Endodermal cell (in vitro differentiated cells): ENCODE measurements at regions not wholly inside any gene's neighbourhood (a gene's known extent, or its start where the extent isn't known, plus 50 kb on each side); places are given as distances from the start of the nearest gene placed in this dataset.

ENCODE experiments used
- DNase-seq: peaks from one replicate; pipeline ENCODE4 v3.0.0-alpha.2; 2017
- H3K27ac ChIP-seq: 2 replicates; pipeline ENCODE4 v1.5.1; 2013; ENCODE audit warnings: mild to moderate bottlenecking, low read depth, low read length, moderate library complexity
- H3K27me3 ChIP-seq: 2 replicates; pipeline ENCODE4 v1.6.1; 2013; ENCODE audit warnings: mild to moderate bottlenecking, low read length, moderate library complexity; ENCODE audit not compliant: insufficient read depth, control insufficient read depth, poor library complexity, severe bottlenecking
- H3K36me3 ChIP-seq: 2 replicates; pipeline ENCODE4 v1.7.0; 2013; ENCODE audit warnings: mild to moderate bottlenecking, low read length, moderate library complexity; ENCODE audit not compliant: control insufficient read depth, insufficient read depth
- H3K4me1 ChIP-seq: one replicate; pipeline ENCODE4 v1.7.0; 2013; ENCODE audit warnings: low read length; ENCODE audit not compliant: control insufficient read depth, insufficient read depth
- H3K4me3 ChIP-seq: 2 replicates; pipeline ENCODE4 v1.5.1; 2013; ENCODE audit warnings: mild to moderate bottlenecking, low read length, moderate library complexity
- H3K9ac ChIP-seq: 2 replicates; pipeline ENCODE4 v1.6.1; 2013; ENCODE audit warnings: mild to moderate bottlenecking, low read length, moderate library complexity; ENCODE audit not compliant: poor library complexity, severe bottlenecking; ENCODE audit errors: extremely low read depth
- H3K9me3 ChIP-seq: 2 replicates; pipeline ENCODE4 v1.6.1; 2013; ENCODE audit warnings: mild to moderate bottlenecking, low read length, moderate library complexity; ENCODE audit not compliant: control insufficient read depth
- H3K27ac Mint-ChIP-seq: 2 replicates; pipeline ENCODE4 v1.8.0; 2020; ENCODE audit warnings: mixed read lengths
- H3K27me3 Mint-ChIP-seq: 2 replicates; pipeline ENCODE4 v1.8.0; 2021; ENCODE audit warnings: mild to moderate bottlenecking, mixed read lengths; ENCODE audit not compliant: insufficient read depth
- H3K36me3 Mint-ChIP-seq: 2 replicates; pipeline ENCODE4 v1.8.0; 2020; ENCODE audit warnings: low read depth, mixed read lengths
- H3K4me1 Mint-ChIP-seq: 2 replicates; pipeline ENCODE4 v1.8.0; 2020; ENCODE audit warnings: mixed read lengths
- H3K4me3 Mint-ChIP-seq: 2 replicates; pipeline ENCODE4 v1.8.0; 2020; ENCODE audit warnings: mild to moderate bottlenecking, moderate library complexity, mixed read lengths
- H3K9me3 Mint-ChIP-seq: 2 replicates; pipeline ENCODE4 v1.8.0; 2020; ENCODE audit warnings: mild to moderate bottlenecking, mixed read lengths
- CTCF ChIP-seq: fragments of 200-600 bp; sonication (generic); conservative IDR thresholded peaks from 2 replicates; pipeline ENCODE4 v1.5.0; 2021; ENCODE audit warnings: antibody characterized with exemption, mild to moderate bottlenecking
- WGBS, 2 experiments: methylation state at CpG; one replicate each; pipeline versions ENCODE4 v1.1.5 to v1.1.7; 2013; ENCODE audit warnings: missing lambda C conversion rate in 2 of 2, mixed read lengths in 1 of 2; ENCODE audit not compliant: insufficient coverage in 1 of 2, insufficient read length in 1 of 2; 5-methylcytosine and 5-hydroxymethylcytosine counted together

GRCh38 chr9:78783743-78784142, 486.8 kb downstream of the PSAT1 start:
- peak; percentile 70 for TF ChIP-seq CTCF
- H3K27ac Mint-ChIP-seq: no peak overlapping the region
- H3K4me1 Mint-ChIP-seq: peaks cover 9% of the 10 kb centered on the region

DNA sequence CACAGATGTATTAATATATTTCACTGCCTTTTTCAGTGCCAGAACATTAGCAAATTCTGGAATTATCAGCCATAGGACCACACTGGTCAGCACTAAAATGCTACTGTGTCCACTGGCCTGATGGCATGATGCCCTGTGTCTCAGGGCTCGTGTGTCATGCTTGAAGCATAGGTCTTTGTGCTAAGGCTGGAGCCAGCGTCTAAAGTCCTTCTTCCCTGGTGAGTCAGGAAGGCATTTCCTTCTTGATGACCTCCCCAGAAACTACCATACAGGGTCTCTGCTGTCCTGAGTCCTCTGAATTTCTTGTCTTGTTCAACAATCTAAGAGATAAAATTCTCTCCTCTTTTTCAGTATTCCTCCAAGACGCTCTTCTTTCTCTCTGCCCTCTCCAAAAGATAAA, 489.9 kb downstream of the PSAT1 start:
- TF ChIP-seq CTCF: no peak
- WGBS, 2 experiments: 68 to 93% methylated on average over 2 to 3 of the region's 3 CpGs
- no peak overlapping the region for H3K4me3 ChIP-seq
- no peaks in the 10 kb centered on the region for H3K4me1 ChIP-seq
- Mint-ChIP-seq H3K4me3 (no peak overlapping the region), H3K4me1 (no peaks in the 10 kb centered on the region), H3K27ac (no peak overlapping the region), H3K36me3 (no peaks in the 10 kb centered on the region), H3K27me3 (no peaks in the 10 kb centered on the region), H3K9me3 (no peaks in the 10 kb centered on the region)
- no peaks in the 10 kb centered on the region for H3K9me3 ChIP-seq
- H3K9ac ChIP-seq: no peak overlapping the region
- H3K27me3 ChIP-seq: no peaks in the 10 kb centered on the region
- no peak overlapping the region for H3K27ac ChIP-seq
- no peaks in the 10 kb centered on the region for H3K36me3 ChIP-seq
- DNase-seq: no peak

More at GRCh38 chr9:78783743-78784142, 486.8 kb downstream of the PSAT1 start:
- no peaks in the 10 kb centered on the region for H3K9me3 ChIP-seq
- Mint-ChIP-seq H3K36me3 (no peaks in the 10 kb centered on the region), H3K4me3 (no peak overlapping the region), H3K27me3 (no peaks in the 10 kb centered on the region), H3K9me3 (no peaks in the 10 kb centered on the region)
- H3K27me3 ChIP-seq: no peaks in the 10 kb centered on the region
- no peaks in the 10 kb centered on the region for H3K36me3 ChIP-seq
- no peak overlapping the region for H3K9ac ChIP-seq
- no peak overlapping the region for H3K4me3 ChIP-seq
- H3K4me1 ChIP-seq: no peaks in the 10 kb centered on the region
- peak; percentile 49 for DNase-seq
- H3K27ac ChIP-seq: no peak overlapping the region

DNA sequence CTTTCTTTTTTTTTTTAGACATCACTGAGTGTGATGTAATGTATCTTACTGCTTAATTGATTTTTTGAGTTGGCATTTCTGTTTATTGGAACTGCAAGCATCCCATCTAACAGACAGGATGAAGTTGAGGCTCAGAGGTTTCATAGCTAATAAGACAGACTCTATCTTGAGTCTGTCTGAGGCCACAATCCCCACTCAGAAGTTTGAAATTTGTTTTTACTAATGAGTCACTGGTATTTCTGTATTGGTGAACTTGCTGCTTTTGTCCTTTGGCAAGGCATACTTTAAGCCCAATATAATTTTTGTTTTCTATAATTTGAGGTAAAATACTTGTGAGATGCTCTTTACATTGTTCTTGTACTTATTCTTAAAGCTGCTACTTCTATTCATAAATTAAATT, 491.2 kb downstream of the PSAT1 start:
- no peaks in the 10 kb centered on the region for H3K4me1 ChIP-seq
- H3K9me3 Mint-ChIP-seq: no peaks in the 10 kb centered on the region
- no peaks in the 10 kb centered on the region for H3K27me3 ChIP-seq
- DNase-seq: no peak
- TF ChIP-seq CTCF: no peak
- H3K9ac ChIP-seq: no peak overlapping the region
- H3K4me3 ChIP-seq: no peak overlapping the region
- H3K27ac Mint-ChIP-seq: no peak overlapping the region
- no peaks in the 10 kb centered on the region for H3K4me1 Mint-ChIP-seq
- no peaks in the 10 kb centered on the region for H3K27me3 Mint-ChIP-seq
- no peak overlapping the region for H3K4me3 Mint-ChIP-seq
- H3K9me3 ChIP-seq: no peaks in the 10 kb centered on the region
- H3K36me3 Mint-ChIP-seq: no peaks in the 10 kb centered on the region
- no peaks in the 10 kb centered on the region for H3K36me3 ChIP-seq
- H3K27ac ChIP-seq: no peak overlapping the region
